HepG2 (cell line): ENCODE measurements at regions not wholly inside any gene's neighbourhood (a gene's known extent, or its start where the extent isn't known, plus 50 kb on each side); places are given as distances from the start of the nearest gene placed in this dataset.

Experiments
- AGO2 ChIP-seq: fragments of 200-400 bp; formaldehyde crosslinking; optimal IDR thresholded peaks from 2 replicates; pipeline ENCODE3; 2017; ENCODE audit warnings: mild to moderate bottlenecking, low read depth, low read length, moderate library complexity
- POLR2AphosphoS5 ChIP-seq: IDR thresholded peaks from 2 replicates; pipeline ENCODE4 v1.6.1; 2012; ENCODE audit warnings: low read depth, low read length
- RAD21 ChIP-seq: fragments of 450-650 bp; formaldehyde crosslinking; IDR thresholded peaks from 2 replicates; pipeline ENCODE4 v1.5.0; 2020; ENCODE audit warnings: mild to moderate bottlenecking

GRCh38 chr4:114509340-114509739 lies 89.3 kb upstream of the UGT8 start:
- TF ChIP-seq AGO2 (no peak), RAD21 (CRISPR knock-in tag) (no peak), POLR2AphosphoS5 (no peak)
